ENCODE measurements at regions not wholly inside any gene's neighbourhood (a gene's known extent, or its start where the extent isn't known, plus 50 kb on each side); places are given as distances from the start of the nearest gene placed in this dataset.

DNA sequence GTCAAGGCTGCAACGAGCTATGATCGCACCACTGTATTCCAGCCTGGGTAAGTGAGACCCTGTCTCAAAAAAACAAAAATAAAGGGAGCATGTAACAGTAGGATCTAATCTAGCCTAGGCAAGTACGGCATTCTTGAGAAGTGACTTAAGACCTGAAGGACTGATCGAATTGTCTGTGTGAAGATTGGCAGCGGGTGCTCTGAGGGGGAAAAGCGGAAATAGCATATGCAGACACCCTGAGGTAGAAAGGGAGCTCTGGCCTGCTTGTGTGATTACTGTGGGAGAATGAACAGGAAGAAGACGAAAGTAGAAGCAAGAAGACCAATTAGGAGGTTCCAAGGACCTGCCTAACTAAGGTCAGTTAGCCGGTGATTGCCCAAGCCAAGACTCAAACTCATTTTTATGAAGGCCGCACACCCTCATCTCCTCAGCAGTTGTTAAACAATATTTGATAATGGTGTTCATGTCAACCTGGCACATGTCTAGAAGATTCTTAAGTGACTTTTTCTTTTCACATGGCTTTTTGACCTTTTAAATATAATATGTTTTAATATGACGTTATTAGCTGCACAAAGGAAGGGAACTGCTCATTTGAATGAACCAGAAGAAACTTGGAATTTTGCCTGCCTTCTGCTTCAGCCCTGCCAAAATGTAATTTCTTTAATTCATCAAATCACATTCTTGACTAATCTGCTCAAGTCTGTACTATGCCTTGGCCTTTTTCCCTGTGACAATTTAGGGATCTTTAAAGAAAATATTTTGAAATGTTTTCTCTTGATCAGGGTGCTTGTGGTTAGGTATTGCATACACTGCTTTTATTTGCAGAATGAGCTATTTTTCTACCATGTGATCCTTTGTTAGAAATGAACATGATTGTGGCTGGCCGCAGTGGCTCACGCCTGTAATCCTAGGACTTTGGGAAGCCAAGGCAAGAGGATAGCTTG, 289.2 kb upstream of the DMRT1 start (continued):
- TF ChIP-seq CBX5 (IDR thresholded peaks at IDR 0.05; ENCODE audit: low read depth, low read length) = no peak
- TF ChIP-seq TAF1 (IDR thresholded peaks at IDR 0.05; ENCODE audit: low read depth, low read length) = no peak

All from H1 (cell line).